ENCODE measurements at regions not wholly inside any gene's neighbourhood (a gene's known extent, or its start where the extent isn't known, plus 50 kb on each side); places are given as distances from the start of the nearest gene placed in this dataset.

- TF ChIP-seq EP300 (IDR thresholded peaks at IDR 0.05) (no peak), POLR2A (IDR thresholded peaks at IDR 0.05) (no peak), CTCF (IDR thresholded peaks at IDR 0.05) (no peak)
Observed at GRCh38 chr10:65355141-65355680, 1570.6 kb upstream of the LRRTM3 start.
